Effector memory CD8-positive, alpha-beta T cell (primary cell): ENCODE measurements at regions not wholly inside any gene's neighbourhood (a gene's known extent, or its start where the extent isn't known, plus 50 kb on each side); places are given as distances from the start of the nearest gene placed in this dataset.
"Not testable (repeated sequence)": the region's sequence is repeated elsewhere in the genome, so short reads cannot be mapped to it uniquely, and the experiment has no call there.

Experiments
- ATAC-seq: fragments of 150-1000 bp; cut with Tn5 transposase; replicated peaks from 2 replicates; pipeline ENCODE4 v1.10.0; 2021; ENCODE audit warnings: mild to moderate bottlenecking, moderate library complexity
- DNase-seq, 3 experiments: peaks; one replicate each; pipeline ENCODE4 v3.0.0; 2021
- H3K27ac Mint-ChIP-seq, 2 donors: one replicate each; pipeline ENCODE4 v1.8.0; 2022; ENCODE audit warnings: mild to moderate bottlenecking in 2 of 2, mixed read lengths in 2 of 2, moderate library complexity in 2 of 2
- H3K27me3 Mint-ChIP-seq, 2 donors: one replicate each; pipeline ENCODE4 v1.8.0; 2022; ENCODE audit warnings: mixed read lengths in 2 of 2
- H3K36me3 Mint-ChIP-seq: one replicate; pipeline ENCODE4 v1.8.0; 2022; ENCODE audit warnings: mild to moderate bottlenecking, moderate library complexity, mixed read lengths; ENCODE audit not compliant: insufficient read depth
- H3K4me1 Mint-ChIP-seq, 2 donors: one replicate each; pipeline ENCODE4 v1.8.0; 2022; ENCODE audit warnings: low read depth in 2 of 2, mixed read lengths in 2 of 2
- H3K4me3 Mint-ChIP-seq, 2 donors: one replicate each; pipeline ENCODE4 v1.8.0; 2022; ENCODE audit warnings: mild to moderate bottlenecking in 2 of 2, mixed read lengths in 2 of 2, moderate library complexity in 2 of 2
- H3K9me3 Mint-ChIP-seq, 2 donors: one replicate each; pipeline ENCODE4 v1.8.0; 2022; ENCODE audit warnings: mixed read lengths in 2 of 2

- Mint-ChIP-seq H3K9me3 (no peaks in the 10 kb centered on the region), H3K36me3 (no peaks in the 10 kb centered on the region), H3K4me1 (peaks cover 9 to 10% of the 10 kb centered on the region in 2 donors), H3K27me3 (peaks cover 51 to 100% of the 10 kb centered on the region in 2 donors), H3K4me3 (no peak overlapping the region), H3K27ac (no peak overlapping the region)
- ATAC-seq (no peak), DNase-seq (no peak)
Observed at GRCh38 chr16:86737083-86737482, 158.7 kb downstream of the FOXL1 start.

GRCh38 chr16:86738322-86738721, 160.0 kb downstream of the FOXL1 start:
- not testable (repeated sequence) for H3K9me3 Mint-ChIP-seq, H3K27ac Mint-ChIP-seq, DNase-seq, H3K4me3 Mint-ChIP-seq, ATAC-seq, H3K36me3 Mint-ChIP-seq
- Mint-ChIP-seq H3K4me1 (peaks cover 9 to 10% of the 10 kb centered on the region in 2 donors), H3K27me3 (peaks cover 50 to 98% of the 10 kb centered on the region in 2 donors)

GRCh38 chr16:86739178-86739577, 160.8 kb downstream of the FOXL1 start:
- no peak overlapping the region for H3K27ac Mint-ChIP-seq
- ATAC-seq (no peak), DNase-seq (no peak)
- H3K36me3 Mint-ChIP-seq, result no peaks in the 10 kb centered on the region
- no peak overlapping the region for H3K4me3 Mint-ChIP-seq
- H3K9me3 Mint-ChIP-seq, result no peaks in the 10 kb centered on the region
- peaks cover 53 to 96% of the 10 kb centered on the region in 2 donors for H3K27me3 Mint-ChIP-seq
- H3K4me1 Mint-ChIP-seq, result peaks cover 8 to 9% of the 10 kb centered on the region in 2 donors

- no peak for DNase-seq
- no peaks in the 10 kb centered on the region for H3K9me3 Mint-ChIP-seq
Observed at GRCh38 chr16:86739808-86740207, 161.5 kb downstream of the FOXL1 start.

GRCh38 chr16:86740298-86740697, 161.9 kb downstream of the FOXL1 start:
- Mint-ChIP-seq H3K27ac (no peak overlapping the region), H3K27me3 (peaks cover 64 to 95% of the 10 kb centered on the region in 2 donors), H3K9me3 (no peaks in the 10 kb centered on the region), H3K4me3 (peak overlapping the region in 1 of 2 donors; percentile 41), H3K4me1 (peaks cover 8 to 9% of the 10 kb centered on the region in 2 donors), H3K36me3 (no peaks in the 10 kb centered on the region)
- DNase-seq (no peak), ATAC-seq (no peak)

More at GRCh38 chr16:86739808-86740207, 161.5 kb downstream of the FOXL1 start:
- ATAC-seq, result no peak
- Mint-ChIP-seq H3K27ac (no peak overlapping the region), H3K27me3 (peaks cover 59 to 95% of the 10 kb centered on the region in 2 donors), H3K36me3 (no peaks in the 10 kb centered on the region), H3K4me3 (peak overlapping the region in 1 of 2 donors; percentile 41), H3K4me1 (peaks cover 8 to 9% of the 10 kb centered on the region in 2 donors)

GRCh38 chr16:86740906-86741799, 162.8 kb downstream of the FOXL1 start:
- Mint-ChIP-seq H3K4me1 (peaks cover 8 to 9% of the 10 kb centered on the region in 2 donors), H3K4me3 (peak overlapping the region; percentile 13 to 24), H3K9me3 (no peaks in the 10 kb centered on the region), H3K36me3 (no peaks in the 10 kb centered on the region), H3K27me3 (peaks cover 72 to 95% of the 10 kb centered on the region in 2 donors), H3K27ac (no peak overlapping the region)
- DNase-seq (no peak), ATAC-seq (no peak)

- Mint-ChIP-seq H3K4me3 (no peak overlapping the region), H3K27ac (no peak overlapping the region), H3K27me3 (peaks cover 41 to 56% of the 10 kb centered on the region in 2 donors), H3K9me3 (no peaks in the 10 kb centered on the region), H3K36me3 (peaks cover 4% of the 10 kb centered on the region), H3K4me1 (no peaks in the 10 kb centered on the region)
- ATAC-seq (no peak), DNase-seq (no peak)
Observed at GRCh38 chr16:86747761-86748160, 169.4 kb downstream of the FOXL1 start.

GRCh38 chr16:86748652-86749051, 170.3 kb downstream of the FOXL1 start:
- no peak for ATAC-seq

GRCh38 chr16:86751076-86752030, 173.0 kb downstream of the FOXL1 start:
- DNase-seq (no peak), ATAC-seq (no peak)
- H3K4me3 Mint-ChIP-seq, result no peak overlapping the region
- no peaks in the 10 kb centered on the region for H3K9me3 Mint-ChIP-seq
- no peak overlapping the region for H3K27ac Mint-ChIP-seq
- no peaks in the 10 kb centered on the region for H3K4me1 Mint-ChIP-seq
- peaks cover 11 to 25% of the 10 kb centered on the region in 2 donors for H3K27me3 Mint-ChIP-seq
- H3K36me3 Mint-ChIP-seq, result peaks cover 4% of the 10 kb centered on the region

More at GRCh38 chr16:86748652-86749051, 170.3 kb downstream of the FOXL1 start:
- DNase-seq, result no peak
- no peak overlapping the region for H3K4me3 Mint-ChIP-seq
- H3K27me3 Mint-ChIP-seq, result peaks cover 37 to 49% of the 10 kb centered on the region in 2 donors
- H3K4me1 Mint-ChIP-seq, result no peaks in the 10 kb centered on the region
- no peaks in the 10 kb centered on the region for H3K9me3 Mint-ChIP-seq
- peaks cover 4% of the 10 kb centered on the region for H3K36me3 Mint-ChIP-seq
- no peak overlapping the region for H3K27ac Mint-ChIP-seq

- peaks cover 4% of the 10 kb centered on the region for H3K36me3 Mint-ChIP-seq
- no peak overlapping the region for H3K4me3 Mint-ChIP-seq
- no peak overlapping the region for H3K27ac Mint-ChIP-seq
- DNase-seq, result no peak
- no peak for ATAC-seq
- no peaks in the 10 kb centered on the region for H3K9me3 Mint-ChIP-seq
- peaks cover 14 to 25% of the 10 kb centered on the region in 2 donors for H3K27me3 Mint-ChIP-seq
- H3K4me1 Mint-ChIP-seq, result no peaks in the 10 kb centered on the region
Observed at GRCh38 chr16:86752582-86753175, 174.3 kb downstream of the FOXL1 start.

GRCh38 chr16:86753399-86753798, 175.1 kb downstream of the FOXL1 start:
- Mint-ChIP-seq H3K36me3 (peaks cover 3% of the 10 kb centered on the region), H3K9me3 (no peaks in the 10 kb centered on the region), H3K4me1 (no peaks in the 10 kb centered on the region)

GRCh38 chr16:86755571-86756006, 177.2 kb downstream of the FOXL1 start:
- H3K4me3 Mint-ChIP-seq, result no peak overlapping the region
- ATAC-seq, result no peak
- H3K27me3 Mint-ChIP-seq, result peaks cover 24 to 42% of the 10 kb centered on the region in 2 donors
- peaks cover 3% of the 10 kb centered on the region for H3K36me3 Mint-ChIP-seq
- no peaks in the 10 kb centered on the region for H3K9me3 Mint-ChIP-seq
- H3K27ac Mint-ChIP-seq, result no peak overlapping the region
- H3K4me1 Mint-ChIP-seq, result no peaks in the 10 kb centered on the region
- DNase-seq, result no peak

More at GRCh38 chr16:86753399-86753798, 175.1 kb downstream of the FOXL1 start:
- Mint-ChIP-seq H3K27me3 (peaks cover 16 to 21% of the 10 kb centered on the region in 2 donors), H3K27ac (no peak overlapping the region), H3K4me3 (no peak overlapping the region)
- ATAC-seq (no peak), DNase-seq (no peak)
